ENCODE measurements at regions not wholly inside any gene's neighbourhood (a gene's known extent, or its start where the extent isn't known, plus 50 kb on each side); places are given as distances from the start of the nearest gene placed in this dataset.

GRCh38 chr10:52583336-52583735 is 189.2 kb downstream of the MBL2 start:
- no peaks in the 10 kb centered on the region for H3K4me1 ChIP-seq (ENCODE audit: control insufficient read depth in 1 of 2, insufficient read depth in 2 of 2, low read length in 2 of 2)
- no peak for ATAC-seq
- CTCF ChIA-PET, result no interaction called here

More at GRCh38 chr10:52583336-52583735, 189.2 kb downstream of the MBL2 start:
- no peaks in the 10 kb centered on the region for H3K9me3 ChIP-seq (ENCODE audit: control insufficient read depth in 1 of 2, insufficient read depth in 1 of 2, low read depth in 1 of 2, low read length in 2 of 2)
- H3K79me2 ChIP-seq (ENCODE audit: insufficient read depth, low read length), result no peaks in the 10 kb centered on the region
- H3K4me3 ChIP-seq (replicated peaks in 1 of 2; ENCODE audit: low read depth in 1 of 2, low read length in 2 of 2), result no peak overlapping the region
- no TSS peak for BruUV-seq (replicated peaks)
- H3K27ac ChIP-seq (ENCODE audit: low read depth, low read length), result no peak overlapping the region
- intact Hi-C loops (cut with micrococcal nuclease), result no loop called here
- no peak overlapping the region for H3K4me2 ChIP-seq (ENCODE audit: low read length)
- H3K36me3 ChIP-seq (ENCODE audit: control insufficient read depth in 1 of 2, insufficient read depth in 2 of 2, low read length in 2 of 2), result no peaks in the 10 kb centered on the region
- H3K9ac ChIP-seq (ENCODE audit: low read length), result no peak overlapping the region
- no peak for DNase-seq (ENCODE audit: low read depth, low spot score)
- no peaks in the 10 kb centered on the region for H3K9me2 ChIP-seq (ENCODE audit: insufficient read depth)
- RAD21 ChIA-PET (ENCODE audit: low non-redundant PET in 1 of 2, low total read pairs in 2 of 2, uncharacterized antibody in 2 of 2, unreplicated experiment in 2 of 2), result no interaction called here
- POLR2A ChIA-PET, result no interaction called here
- no peaks in the 10 kb centered on the region for H4K20me1 ChIP-seq (ENCODE audit: insufficient read depth)
- TF ChIP-seq SIN3A (IDR thresholded peaks at IDR 0.05; ENCODE audit: low read depth) (no peak), RAD21 (IDR thresholded peaks at IDR 0.05; ENCODE audit: low read depth) (no peak), EZH2 (IDR thresholded peaks at IDR 0.05) (no peak), ELF1 (IDR thresholded peaks at IDR 0.05; ENCODE audit: borderline replicate concordance, low read depth) (no peak), SP1 (IDR thresholded peaks at IDR 0.05; ENCODE audit: low read depth) (no peak), POLR2A (IDR thresholded peaks at IDR 0.05; ENCODE audit: borderline replicate concordance, extremely low read depth, insufficient read depth, insufficient read length) (no peak), CTCF (IDR thresholded peaks at IDR 0.05 in 2 of 3, conservative IDR thresholded peaks at IDR 0.05 in 1 of 3; ENCODE audit: borderline replicate concordance in 1 of 3, insufficient read depth in 1 of 3, low read depth in 2 of 3, low read length in 2 of 3) (no peak), TCF7L2 (IDR thresholded peaks at IDR 0.05; ENCODE audit: borderline replicate concordance, extremely low read depth, insufficient read depth, insufficient read length) (no peak), ATF3 (IDR thresholded peaks at IDR 0.05) (no peak), EGR1 (IDR thresholded peaks at IDR 0.05; ENCODE audit: low read depth) (no peak), JUND (IDR thresholded peaks at IDR 0.05) (no peak), EZH2phosphoT487 (IDR thresholded peaks at IDR 0.05; ENCODE audit: borderline replicate concordance) (no peak), SRF (IDR thresholded peaks at IDR 0.05; ENCODE audit: low read depth) (no peak), FOSL1 (IDR thresholded peaks at IDR 0.05; ENCODE audit: low read depth) (no peak), ZFX (IDR thresholded peaks at IDR 0.05) (no peak), CEBPB (IDR thresholded peaks at IDR 0.05; ENCODE audit: low read depth) (no peak)
- TF ChIP-seq, protein P1, sequence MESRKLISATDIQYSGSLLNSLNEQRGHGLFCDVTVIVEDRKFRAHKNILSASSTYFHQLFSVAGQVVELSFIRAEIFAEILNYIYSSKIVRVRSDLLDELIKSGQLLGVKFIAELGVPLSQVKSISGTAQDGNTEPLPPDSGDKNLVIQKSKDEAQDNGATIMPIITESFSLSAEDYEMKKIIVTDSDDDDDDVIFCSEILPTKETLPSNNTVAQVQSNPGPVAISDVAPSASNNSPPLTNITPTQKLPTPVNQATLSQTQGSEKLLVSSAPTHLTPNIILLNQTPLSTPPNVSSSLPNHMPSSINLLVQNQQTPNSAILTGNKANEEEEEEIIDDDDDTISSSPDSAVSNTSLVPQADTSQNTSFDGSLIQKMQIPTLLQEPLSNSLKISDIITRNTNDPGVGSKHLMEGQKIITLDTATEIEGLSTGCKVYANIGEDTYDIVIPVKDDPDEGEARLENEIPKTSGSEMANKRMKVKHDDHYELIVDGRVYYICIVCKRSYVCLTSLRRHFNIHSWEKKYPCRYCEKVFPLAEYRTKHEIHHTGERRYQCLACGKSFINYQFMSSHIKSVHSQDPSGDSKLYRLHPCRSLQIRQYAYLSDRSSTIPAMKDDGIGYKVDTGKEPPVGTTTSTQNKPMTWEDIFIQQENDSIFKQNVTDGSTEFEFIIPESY (IDR thresholded peaks at IDR 0.05; ENCODE audit: extremely low read depth, insufficient replicate concordance, low read length), result no peak
- TF ChIP-seq, protein P2, sequence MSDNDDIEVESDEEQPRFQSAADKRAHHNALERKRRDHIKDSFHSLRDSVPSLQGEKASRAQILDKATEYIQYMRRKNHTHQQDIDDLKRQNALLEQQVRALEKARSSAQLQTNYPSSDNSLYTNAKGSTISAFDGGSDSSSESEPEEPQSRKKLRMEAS (IDR thresholded peaks at IDR 0.05), result no peak
- no peaks in the 10 kb centered on the region for H3K27me3 ChIP-seq (ENCODE audit: insufficient read depth, low read length)
- no peak overlapping the region for H2AFZ ChIP-seq (ENCODE audit: low read depth, low read length, poor library complexity, severe bottlenecking)

Data from HCT116 (cell line).